GM12875 (cell line): ENCODE measurements at regions not wholly inside any gene's neighbourhood (a gene's known extent, or its start where the extent isn't known, plus 50 kb on each side); places are given as distances from the start of the nearest gene placed in this dataset.
"Not testable (repeated sequence)": the region's sequence is repeated elsewhere in the genome, so short reads cannot be mapped to it uniquely, and the experiment has no call there.

Experiments used
- H3K4me3 ChIP-seq: one replicate; pipeline ENCODE4 v1.5.1; 2011; ENCODE audit warnings: low read depth, low read length, control low read depth
- TF ChIP-seq, protein P1 (sequence below): IDR thresholded peaks from 2 replicates; pipeline ENCODE4 v1.5.1; 2011; ENCODE audit warnings: low read depth, mild to moderate bottlenecking, control low read depth, inconsistent platforms, low read length, moderate library complexity, borderline replicate concordance; ENCODE audit not compliant: insufficient read depth

DNA sequence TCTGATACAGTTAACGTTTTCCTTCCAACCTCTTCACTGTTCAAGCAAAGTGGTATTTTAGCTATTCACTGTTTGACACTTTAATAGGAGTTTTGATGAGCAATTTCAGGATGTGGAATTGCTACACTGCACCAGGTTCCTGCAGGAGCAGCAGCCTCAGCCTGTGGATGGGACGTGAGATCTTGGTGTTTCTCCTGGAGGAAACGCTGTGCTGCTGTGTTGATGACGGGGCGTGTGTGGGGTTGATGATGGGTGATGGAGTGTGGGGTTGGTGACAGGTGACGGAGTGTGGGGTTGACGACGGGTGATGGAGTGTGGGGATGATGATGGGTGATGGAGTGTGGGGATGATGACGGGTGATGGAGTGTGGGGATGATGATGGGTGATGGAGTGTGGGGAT lies 98.9 kb downstream of the RTP5 start:
- no peak overlapping the region for H3K4me3 ChIP-seq
- TF ChIP-seq, protein P1, sequence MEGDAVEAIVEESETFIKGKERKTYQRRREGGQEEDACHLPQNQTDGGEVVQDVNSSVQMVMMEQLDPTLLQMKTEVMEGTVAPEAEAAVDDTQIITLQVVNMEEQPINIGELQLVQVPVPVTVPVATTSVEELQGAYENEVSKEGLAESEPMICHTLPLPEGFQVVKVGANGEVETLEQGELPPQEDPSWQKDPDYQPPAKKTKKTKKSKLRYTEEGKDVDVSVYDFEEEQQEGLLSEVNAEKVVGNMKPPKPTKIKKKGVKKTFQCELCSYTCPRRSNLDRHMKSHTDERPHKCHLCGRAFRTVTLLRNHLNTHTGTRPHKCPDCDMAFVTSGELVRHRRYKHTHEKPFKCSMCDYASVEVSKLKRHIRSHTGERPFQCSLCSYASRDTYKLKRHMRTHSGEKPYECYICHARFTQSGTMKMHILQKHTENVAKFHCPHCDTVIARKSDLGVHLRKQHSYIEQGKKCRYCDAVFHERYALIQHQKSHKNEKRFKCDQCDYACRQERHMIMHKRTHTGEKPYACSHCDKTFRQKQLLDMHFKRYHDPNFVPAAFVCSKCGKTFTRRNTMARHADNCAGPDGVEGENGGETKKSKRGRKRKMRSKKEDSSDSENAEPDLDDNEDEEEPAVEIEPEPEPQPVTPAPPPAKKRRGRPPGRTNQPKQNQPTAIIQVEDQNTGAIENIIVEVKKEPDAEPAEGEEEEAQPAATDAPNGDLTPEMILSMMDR, result no peak

DNA sequence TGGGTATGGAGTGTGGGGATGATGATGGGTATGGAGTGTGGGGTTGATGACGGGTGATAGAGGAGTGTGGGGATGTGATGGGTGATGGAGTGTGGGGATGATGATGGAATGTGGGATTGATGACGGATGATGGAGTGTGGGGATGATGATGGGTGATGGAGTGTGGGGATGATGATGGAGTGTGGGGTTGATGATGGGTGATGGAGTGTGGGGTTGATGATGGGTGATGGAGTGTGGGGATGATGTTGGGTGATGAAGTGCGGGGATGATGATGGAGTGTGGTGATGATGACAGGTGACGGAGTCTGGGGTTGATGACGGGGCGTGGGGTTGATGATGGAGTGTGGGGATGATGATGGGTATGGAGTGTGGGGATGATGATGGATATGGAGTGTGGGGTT lies 99.7 kb downstream of the RTP5 start:
- H3K4me3 ChIP-seq, result not testable (repeated sequence)

DNA sequence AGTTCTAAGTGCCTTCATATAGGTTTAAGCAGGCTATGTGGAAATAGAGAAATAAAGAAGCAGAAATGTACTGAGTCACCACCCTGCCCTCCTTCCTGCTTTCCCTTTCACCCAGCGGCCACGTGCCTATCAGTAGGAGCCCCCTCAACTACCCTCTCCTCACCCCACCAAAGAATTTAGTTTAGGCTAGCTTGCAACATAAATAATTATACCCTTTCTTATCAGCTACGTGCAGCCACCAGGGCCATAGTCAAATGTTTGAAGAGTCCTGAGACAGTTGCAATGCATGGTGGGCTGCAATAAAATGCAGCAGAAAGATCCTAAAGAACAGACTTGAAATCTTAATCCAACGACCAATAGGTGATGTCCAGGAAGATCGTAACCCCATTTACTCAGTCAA lies 101.2 kb downstream of the RTP5 start:
- H3K4me3 ChIP-seq, result no peak overlapping the region
- TF ChIP-seq, protein P1, result no peak

DNA sequence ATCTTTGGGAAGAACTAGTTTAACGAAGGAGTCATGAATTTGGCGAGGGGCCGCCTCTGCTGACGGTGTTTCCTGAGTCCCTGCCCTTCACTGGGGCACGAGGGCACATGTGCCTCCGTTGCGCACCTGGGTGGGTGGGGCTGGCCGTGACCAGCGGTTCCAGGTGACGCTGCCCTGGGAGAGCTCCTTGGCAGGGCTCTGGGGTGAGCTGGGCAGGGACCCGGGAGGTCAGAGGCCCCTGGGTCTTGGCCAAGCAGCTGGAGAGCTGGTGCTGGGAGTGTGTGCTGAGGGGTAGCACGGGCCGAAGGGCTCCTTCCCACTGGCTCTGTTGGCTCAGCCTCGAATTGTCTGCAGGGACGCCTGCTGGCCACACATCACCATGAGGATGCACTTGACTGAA lies 104.6 kb downstream of the RTP5 start:
- H3K4me3 ChIP-seq, result no peak overlapping the region
- TF ChIP-seq, protein P1, result no peak

DNA sequence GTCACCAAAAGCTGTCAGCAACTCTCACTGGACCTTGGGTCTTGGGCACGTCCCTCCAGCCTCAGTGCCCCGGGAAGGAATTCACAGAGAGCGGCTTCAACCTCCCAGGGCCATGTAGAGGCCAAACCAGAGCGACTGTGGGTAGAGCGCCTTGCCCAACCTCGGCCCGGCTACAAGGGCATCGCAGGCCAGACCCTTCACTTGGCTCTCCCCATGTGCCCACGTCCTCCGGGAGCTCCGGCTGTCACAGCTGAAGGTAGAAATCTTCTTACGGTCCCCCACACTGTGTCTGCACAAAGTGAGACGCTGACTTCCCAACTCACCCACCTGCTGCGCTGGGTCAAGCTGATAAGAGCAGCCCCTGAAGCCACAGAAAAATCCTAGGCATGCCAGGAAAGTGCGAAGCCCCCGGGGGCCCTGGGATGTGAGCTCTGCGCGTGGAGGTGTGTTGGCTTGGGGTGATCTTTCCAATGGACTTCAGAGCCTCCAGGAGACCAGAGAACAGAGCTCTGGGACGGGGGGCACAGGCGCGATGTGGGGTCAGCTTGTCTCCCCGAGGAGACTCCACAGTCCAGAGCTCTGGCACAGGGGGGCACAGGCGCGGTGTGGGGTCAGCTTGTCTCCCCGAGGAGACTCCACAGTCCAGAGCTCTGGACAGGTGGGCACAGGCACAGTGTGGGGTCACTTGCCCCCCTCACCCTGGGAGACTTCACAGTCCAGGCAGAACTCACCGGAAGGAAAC lies 105.5 kb downstream of the RTP5 start:
- TF ChIP-seq, protein P1, result no peak
- H3K4me3 ChIP-seq, result no peak overlapping the region

DNA sequence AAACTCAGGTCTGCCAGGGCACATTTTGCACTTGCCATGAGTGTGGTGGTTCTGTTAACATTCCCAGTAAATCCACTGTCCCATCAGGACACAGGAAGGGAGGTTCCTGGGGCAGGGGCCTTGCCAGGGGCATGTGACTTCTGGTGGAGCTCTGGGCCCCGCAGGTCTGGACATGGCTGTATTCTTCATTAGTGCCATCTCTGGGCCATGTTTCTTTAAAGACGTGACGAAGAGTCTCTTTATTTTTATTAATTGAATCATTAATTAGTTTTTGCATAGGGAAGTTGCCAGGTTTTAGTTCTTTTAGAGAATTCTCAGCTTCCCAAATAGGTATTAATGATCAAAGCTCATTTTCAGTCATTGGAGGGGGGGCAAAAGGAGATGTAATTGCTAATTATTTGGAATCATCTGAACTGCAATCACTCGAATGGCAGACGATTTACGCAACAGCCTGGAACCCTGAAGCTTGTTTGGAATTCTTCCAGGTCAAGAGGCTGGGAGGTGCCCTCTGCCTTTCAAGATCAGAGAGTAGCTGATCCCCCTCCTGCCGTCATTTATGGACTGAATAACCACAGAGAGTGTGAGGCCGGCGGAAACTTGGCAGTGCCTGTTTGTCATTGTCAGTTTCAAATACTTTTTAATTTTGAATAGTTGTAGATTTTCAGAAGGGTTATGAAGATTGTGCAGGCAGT lies 106.2 kb downstream of the RTP5 start:
- no peak overlapping the region for H3K4me3 ChIP-seq
- TF ChIP-seq, protein P1, result no peak

DNA sequence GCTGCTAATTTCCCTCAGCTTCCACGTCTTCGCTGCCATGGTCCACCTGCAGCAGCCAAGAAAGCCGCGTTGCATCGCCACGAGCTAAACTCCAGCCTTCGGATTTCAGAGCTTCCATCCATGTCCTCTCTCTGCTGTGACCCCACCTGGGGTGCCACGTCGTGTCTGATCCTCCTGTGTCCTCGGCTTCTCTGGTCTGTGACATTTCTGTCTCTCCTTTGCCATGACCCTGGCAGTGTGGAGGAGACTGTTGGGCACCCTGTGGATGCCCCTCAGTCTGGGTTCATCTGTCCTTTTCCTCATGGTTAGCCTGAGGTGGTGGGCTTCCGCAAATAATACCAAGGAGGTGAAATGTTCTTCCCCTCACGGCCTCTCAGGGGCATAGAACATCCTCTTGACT lies 106.8 kb downstream of the RTP5 start:
- H3K4me3 ChIP-seq, result no peak overlapping the region
- TF ChIP-seq, protein P1, result no peak
